NCI-H226 (cell line): ENCODE measurements at regions not wholly inside any gene's neighbourhood (a gene's known extent, or its start where the extent isn't known, plus 50 kb on each side); places are given as distances from the start of the nearest gene placed in this dataset.

Experiments used
- DNase-seq: peaks from one replicate; pipeline ENCODE4 v3.0.0-alpha.2; 2015

DNA sequence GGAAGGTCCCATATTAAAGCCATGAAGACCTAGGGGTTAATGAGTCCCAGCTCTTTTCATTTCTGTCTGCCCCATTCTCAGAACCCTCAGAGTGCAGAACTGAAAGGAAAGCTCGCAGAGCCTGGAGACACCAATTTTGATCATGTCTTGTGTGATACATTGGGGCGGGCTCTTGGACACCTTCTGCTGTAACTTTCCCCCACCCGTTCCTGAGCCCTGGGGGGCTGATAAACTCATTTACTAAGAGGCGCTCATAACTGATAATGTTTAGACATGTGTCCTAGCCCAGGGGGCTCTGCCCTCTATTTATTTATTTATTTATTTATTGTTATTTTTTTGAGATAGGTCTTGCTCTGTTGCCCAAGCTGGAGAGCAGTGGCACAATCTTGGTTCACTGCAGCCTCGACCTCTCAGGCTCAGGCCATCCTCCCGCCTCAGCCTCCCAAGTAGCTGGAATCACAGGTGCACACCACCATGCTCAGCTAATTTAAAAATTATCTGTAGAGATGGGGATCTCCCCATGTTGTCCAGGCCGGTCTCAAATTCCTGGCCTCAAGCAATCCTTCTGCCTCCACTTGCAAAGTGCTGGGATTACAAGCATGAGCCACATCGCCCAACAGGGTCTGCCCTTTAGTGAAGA, 72.4 kb upstream of the HAAO start:
- no peak for DNase-seq

- DNase-seq: no peak
Observed at GRCh38 chr2:42864222-42864621, 71.8 kb upstream of the HAAO start.

GRCh38 chr2:42863751-42864150, 71.4 kb upstream of the HAAO start:
- no peak for DNase-seq

DNA sequence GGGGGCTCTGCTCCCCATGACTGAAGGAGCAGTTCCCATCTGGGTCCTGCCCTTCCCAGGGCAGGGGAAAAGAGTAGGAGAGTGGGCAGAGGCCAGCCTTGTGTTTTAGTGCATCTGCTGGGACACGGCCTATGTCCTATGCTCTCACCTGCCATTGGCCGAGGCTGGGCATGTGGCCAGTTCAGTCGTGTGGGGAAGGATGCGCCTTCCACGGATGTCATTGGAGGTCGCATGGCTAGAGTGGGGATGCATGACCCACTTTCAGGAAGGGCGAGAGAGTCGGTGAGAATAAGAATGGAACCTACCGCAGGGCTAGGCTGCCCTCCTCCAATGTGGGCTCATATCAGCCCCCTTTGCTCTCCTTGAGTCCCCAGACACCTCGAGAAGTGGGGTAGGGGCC, 70.9 kb upstream of the HAAO start:
- DNase-seq: no peak

DNA sequence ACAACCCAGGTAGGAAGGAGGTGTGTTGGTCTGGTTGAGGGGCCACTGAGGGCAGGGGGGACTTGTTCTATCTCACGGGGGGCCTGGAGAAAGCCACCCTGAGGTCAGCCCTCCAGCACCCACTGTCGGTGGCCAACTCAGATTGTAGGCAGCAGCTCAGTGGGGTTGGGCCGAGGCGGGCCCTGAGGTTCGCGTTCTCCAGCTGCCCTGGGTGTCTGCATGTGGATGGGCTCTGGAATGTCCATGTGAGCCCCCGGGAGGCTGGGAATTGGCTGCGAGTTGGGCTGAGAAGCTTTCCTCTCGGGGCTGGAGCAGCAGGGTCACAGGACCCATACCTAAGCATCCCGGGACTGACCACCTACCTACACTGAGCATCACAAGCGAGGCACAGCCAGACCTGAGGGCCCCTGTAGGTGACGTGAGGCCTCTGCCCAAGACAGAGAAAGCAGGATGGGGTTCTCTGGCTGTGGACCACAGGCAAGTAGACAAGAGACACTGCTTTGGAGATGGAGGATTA, 70.3 kb upstream of the HAAO start:
- DNase-seq: no peak

DNA sequence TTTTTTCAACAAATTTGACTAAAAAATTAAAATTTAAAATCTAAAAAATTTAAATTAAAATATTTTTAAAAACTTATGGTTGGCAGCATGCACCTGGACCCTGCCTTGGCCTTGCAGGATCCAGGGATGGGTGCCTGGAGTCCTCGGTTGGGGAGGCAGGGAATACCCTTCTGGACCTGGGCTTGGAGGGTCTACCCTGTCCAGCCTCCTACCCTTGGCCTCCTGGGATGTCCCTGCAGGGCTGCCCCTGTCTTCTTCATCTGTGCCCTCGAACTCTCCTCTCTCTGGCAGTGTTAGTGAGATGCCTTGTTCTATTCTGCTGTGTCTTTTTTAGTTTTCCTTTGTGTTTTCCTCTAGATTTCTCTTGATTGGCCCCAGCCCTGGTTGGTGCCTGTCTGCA, 68.9 kb upstream of the HAAO start:
- no peak for DNase-seq

- no peak for DNase-seq
Observed at GRCh38 chr2:42860319-42861094, 68.1 kb upstream of the HAAO start.

- peak; percentile 12 for DNase-seq
Observed at GRCh38 chr2:42859791-42860190, 67.4 kb upstream of the HAAO start.

- DNase-seq: peak; percentile 50
Observed at GRCh38 chr2:42859006-42859552, 66.7 kb upstream of the HAAO start.

DNA sequence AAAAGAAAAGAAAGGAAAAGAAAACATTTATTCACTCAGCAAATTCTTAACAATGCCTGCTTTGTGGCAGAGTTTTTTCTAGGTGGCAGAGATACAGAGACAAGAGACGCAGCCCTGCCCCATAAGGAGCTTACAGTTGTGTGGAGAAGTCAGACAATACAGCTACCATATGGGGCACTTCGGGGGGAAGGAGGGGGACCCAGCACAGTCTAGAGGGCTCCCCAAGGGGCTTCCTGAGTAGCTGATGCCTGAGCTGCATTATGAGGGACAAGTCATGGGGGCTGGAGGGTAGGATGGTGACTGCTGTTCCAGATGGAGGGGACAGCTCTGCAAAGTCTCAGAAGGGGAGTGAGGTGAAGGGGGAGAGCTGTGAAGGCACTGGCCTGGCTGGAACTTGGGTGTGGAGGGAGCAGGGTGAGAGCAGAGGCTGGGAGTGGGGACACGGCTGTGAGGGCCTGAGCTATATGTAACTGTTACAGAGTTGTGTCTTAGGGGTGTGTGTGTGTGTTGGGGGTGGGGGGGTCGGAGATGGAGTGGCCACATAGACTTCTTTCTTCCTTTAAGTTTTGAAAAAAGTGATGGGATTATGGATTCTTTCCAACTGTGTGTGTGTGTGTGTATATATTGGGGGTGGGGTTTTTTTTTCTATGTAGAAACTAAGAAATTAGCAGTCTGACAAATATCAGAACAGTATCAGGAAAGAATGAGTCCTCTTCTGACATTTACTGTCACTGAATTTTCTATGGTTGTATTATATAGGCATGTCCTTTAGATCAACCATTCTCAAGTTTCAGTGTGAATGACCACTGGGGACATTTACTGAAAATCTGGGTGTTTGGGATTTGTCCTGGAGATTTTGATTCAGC, 66.0 kb upstream of the HAAO start:
- DNase-seq: no peak

DNA sequence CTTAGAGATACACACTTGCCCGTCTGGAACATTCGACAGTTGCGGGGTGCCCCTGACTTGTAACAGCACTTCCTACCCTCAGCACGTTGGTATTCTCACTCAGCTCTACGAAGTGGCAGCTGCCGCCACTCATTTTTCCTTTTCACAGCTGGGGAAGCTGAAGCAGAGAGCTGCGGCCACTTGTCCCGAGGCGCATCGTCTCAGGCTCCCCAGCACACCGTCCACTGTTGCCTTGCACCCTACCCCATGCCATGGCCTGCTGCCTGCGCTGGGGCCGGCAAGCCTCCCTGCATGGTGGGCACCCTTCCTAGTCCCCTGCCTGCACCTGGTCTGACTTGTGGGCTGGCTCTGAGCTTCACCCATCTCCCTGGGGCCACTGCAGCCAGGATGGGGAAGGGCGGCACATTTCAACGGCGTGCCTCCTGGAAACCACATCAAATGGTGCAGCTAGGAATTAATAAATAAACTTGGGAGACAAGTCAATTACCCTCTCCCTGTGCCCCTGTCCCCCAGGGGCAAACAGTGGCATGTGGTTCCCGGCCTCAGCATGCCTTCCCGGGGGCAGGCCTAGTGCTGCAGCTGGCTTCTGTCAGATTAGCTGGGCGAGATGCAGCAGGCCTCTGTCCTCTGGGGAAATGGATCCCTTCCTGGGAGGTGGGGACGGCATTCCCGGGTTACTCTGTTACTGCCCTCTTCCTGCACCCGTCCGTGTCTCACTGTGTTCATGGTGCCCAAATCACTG, 64.7 kb upstream of the HAAO start:
- no peak for DNase-seq

DNA sequence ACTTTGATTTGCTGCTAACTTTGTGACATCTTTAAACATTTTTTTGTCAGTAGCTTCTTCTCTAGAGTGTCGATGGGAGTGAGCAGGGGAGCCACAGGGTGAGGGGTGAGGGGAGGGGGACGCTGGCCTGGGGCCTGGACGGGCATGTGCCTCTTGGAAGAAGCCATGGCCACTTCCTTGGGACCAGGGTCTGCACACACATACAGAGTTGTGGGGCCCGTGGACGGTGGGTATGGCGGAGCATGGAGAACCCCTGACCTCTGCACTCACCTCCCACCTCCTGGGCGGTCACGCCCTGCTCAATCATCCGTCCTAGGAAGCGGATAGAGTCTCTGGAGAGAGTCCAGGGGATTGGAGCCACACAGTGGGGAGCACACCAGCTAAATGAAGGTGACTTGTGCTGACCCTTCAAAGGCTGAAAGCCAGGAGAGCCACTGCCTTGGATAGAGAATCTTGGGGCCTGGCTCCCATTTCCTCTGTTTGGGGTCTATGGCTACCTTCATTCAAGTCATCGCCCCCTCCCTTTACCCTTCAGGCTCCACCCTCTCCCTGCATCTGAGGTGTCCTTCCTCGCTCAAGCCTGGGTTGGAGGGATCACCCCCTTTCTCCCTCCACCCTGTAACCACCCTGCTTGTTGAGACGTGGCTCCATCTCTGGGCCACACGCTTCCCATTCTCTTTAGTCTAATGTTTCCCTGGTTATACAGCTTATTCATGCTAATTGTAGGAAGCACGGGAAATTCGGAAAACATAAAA, 63.9 kb upstream of the HAAO start:
- no peak for DNase-seq

- no peak for DNase-seq
Observed at GRCh38 chr2:42855221-42855970, 63.0 kb upstream of the HAAO start.

DNA sequence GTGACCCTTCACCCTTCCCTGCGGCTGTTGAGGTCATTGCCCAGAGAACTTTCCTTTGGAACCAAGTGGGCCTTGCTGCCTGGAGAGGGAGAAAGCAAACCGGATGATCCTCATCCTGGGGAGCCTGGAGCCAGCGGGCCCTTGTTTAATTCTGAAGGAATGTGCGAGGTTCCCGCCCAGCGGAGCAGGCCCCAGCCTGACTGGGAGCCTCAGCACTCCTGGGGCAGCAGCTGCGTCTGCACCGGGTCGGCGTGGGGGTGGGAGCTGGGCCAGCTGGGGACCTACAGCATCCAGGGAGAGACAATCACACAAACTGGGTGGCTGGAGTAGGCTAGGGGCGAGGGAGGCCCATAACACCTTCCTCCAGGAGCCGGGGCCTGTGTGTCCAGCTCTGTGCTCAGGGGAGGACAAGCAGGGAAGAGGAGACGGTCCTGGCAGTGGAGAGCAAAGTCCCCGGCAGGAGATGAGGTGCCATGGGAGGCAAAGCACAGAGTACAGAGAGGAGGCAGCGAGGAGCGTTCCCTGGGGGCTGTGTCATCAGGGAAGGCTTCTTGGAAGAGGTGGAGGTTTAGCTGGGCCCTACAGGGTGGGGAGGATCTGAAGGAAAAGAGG, 61.9 kb upstream of the HAAO start:
- DNase-seq: no peak

DNA sequence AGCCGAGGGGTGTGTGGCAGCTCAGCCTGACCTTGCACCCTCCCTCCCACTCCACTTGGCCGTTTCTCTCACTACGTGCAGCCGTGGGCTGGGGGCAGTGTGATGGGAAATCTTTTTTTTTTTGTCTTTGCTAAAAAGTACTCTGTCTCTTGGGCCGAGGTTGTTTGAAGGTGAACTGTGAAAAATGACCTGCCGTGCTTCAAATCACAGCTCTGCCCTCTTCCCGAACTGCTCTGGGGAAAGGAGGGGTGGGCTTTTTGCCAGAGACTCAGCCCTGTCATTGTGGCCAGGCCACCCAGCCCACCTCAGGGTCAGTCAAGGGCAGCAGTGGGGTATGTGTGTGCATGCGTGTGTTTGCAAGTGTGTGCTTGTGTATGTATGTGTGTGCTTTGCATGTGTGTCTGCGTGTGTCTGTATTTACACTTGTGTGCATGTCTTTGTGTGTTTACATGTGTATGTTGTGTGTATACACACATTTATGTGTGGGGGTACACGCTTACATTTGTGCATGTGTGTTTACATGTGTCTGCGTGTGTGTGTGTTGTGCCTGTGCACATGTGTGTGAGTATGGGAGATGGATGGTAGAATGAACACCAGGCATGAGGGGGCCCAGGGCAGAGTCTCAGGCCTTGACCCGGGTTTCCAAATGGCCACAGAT, 61.3 kb upstream of the HAAO start:
- DNase-seq: no peak

DNA sequence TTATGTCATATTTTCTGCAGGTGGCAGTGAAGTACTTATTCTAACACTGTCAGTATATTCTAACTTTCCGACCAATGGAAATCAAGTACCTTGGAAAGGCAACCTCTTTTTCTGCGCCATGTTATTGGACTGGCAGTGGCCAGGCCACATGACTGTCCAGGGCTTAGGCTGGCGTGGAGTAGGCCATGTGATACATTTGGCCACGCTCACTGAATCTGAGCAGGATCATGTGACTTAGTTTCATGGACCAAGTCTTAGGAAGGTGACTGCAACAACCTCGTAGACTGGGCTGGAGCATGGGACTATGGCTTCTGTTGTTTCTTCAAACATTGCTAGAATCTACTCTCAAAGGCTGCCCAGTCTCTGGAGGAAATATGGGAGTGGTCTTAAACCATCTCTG, 60.4 kb upstream of the HAAO start:
- DNase-seq: no peak

DNA sequence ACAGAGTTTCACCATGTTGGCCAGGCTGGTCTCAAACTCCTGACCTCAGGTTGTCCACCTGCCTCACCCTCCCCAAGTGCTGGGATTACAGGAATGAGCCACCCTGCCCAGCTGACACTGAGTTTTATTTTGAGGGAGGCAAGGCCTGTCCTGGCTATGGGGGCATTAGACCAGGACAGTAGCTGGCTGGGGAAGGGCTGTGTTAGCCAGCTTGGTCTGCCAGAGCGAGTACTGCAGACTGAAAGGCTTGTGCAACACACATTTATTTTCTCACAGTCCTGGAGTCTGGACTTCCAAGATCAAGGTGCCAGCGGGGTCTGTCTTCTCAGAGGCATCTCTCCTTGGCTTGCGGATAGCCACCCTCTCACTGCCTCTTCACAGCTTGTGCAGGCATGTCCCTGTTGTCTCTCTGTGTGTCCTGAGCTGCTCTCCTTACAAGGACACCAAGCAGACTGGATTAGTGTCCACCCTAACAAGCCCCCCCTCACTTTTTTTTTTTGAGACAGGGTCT, 59.4 kb upstream of the HAAO start:
- no peak for DNase-seq

DNA sequence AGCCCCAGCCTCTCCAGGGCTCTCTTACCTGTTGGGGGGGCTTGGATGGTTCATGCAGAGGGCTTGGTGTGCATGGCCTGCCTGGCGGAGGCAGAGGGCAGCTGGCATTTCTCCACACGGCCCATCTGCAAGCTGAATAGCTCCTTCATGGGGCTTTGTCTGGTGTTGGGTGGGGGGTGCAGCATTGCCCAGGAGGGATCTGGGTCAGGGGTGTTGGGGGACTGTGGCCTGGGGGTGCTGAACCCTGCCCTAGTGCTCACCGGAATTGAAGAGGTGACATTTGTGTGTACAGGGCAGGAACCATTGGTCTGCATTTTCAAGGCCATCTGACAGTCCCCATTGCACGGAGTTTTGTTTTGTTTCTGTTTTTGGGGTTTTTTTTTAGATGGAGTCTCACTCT, 58.8 kb upstream of the HAAO start:
- no peak for DNase-seq

DNA sequence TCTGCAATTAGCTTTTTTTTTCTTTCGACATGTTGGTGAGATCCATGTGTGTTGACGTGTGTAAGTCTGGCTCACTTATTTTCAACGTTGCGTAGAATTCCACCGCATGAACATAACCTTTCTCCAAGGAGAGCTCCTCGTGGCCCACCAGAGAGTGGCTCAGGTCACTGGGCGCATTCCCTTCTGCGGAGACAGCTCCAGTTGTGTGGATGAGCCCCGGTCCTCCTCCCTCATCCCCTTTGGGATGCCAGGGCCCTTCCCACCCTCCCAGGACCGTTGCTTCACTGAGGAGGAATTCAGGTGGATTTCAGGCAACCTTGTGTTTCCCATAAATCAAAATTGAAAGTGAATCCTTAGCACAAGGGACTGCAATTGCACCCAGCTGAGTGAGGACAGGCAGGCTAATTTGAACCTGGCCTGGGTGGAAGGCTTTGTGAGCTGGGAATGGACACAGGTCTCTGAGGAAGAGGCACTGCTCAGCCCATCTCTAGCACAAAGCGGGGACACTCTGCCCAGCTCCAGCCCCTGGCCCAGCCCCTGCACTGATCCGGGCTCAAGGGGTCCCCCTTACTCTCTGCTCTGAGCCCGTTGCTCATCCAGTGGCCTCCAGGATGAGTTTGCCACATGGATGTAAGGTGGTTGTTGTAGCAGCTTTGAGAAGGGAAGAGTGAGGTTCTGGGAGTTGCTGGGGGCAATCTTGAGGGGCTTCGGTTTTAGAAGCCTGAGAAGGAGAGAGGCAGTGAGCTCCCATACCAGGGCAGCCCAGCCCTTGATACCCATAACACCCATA, 57.8 kb upstream of the HAAO start:
- no peak for DNase-seq
